Psoas muscle (tissue), 7 donors: ENCODE measurements at regions not wholly inside any gene's neighbourhood (a gene's known extent, or its start where the extent isn't known, plus 50 kb on each side); places are given as distances from the start of the nearest gene placed in this dataset.

ENCODE experiments used
- ATAC-seq, 4 donors: fragments of 200-7000 bp; cut with Tn5 transposase; one replicate each; pipeline ENCODE4 v1.9.1; 2020; ENCODE audit warnings: moderate library complexity in 3 of 4, mild to moderate bottlenecking in 2 of 4
- DNase-seq, 2 donors: peaks; one replicate each; pipeline ENCODE4 v3.0.0-alpha.2; 2020
- H3K27ac ChIP-seq: fragments of 200-600 bp; one replicate; pipeline ENCODE4 v1.8.0; 2022
- H3K27me3 ChIP-seq, 3 donors: fragments of 200-600 bp in 1 of 3; one replicate each; pipeline versions ENCODE4 v1.6.1 to v1.8.0; 2013 to 2022; ENCODE audit warnings: low read length in 2 of 3, mild to moderate bottlenecking in 2 of 3, moderate library complexity in 1 of 3; ENCODE audit not compliant: insufficient read depth in 3 of 3
- H3K36me3 ChIP-seq, 2 donors: fragments of 200-600 bp in 1 of 2; one replicate each; pipeline versions ENCODE4 v1.6.1 to v1.8.0; 2013 to 2022; ENCODE audit warnings: low read depth in 1 of 2, mild to moderate bottlenecking in 1 of 2, moderate library complexity in 1 of 2; ENCODE audit not compliant: insufficient read depth in 1 of 2
- H3K4me1 ChIP-seq: fragments of 200-600 bp; one replicate; pipeline ENCODE4 v1.8.0; 2022
- H3K4me3 ChIP-seq: fragments of 200-600 bp; one replicate; pipeline ENCODE4 v1.8.0; 2022; ENCODE audit warnings: mild to moderate bottlenecking
- H3K9me3 ChIP-seq: fragments of 200-600 bp; one replicate; pipeline ENCODE4 v1.8.0; 2022
- CTCF ChIP-seq: fragments of 200-600 bp; IDR thresholded peaks from one replicate; pipeline ENCODE4 v1.8.0; 2022; ENCODE audit warnings: antibody characterized with exemption
- WGBS, 3 donors: extraction: QIAGEN DNeasy Blood & Tissue Kit; methylation state at CpG; one replicate each; pipeline versions ENCODE4 v1.1.6 to v1.1.7; 2013; 5-methylcytosine and 5-hydroxymethylcytosine counted together
- intact Hi-C, 2 donors: fragments of 100-400 bp; cut with DNase I; formaldehyde crosslinking; loops; one replicate each; pipeline versions ENCODE4 v1.11.0 to v1.14.2; 2022
- donor health status: healthy with polysubstance abuse.
- donor health status: DM: no; HTN: no; CAD: no; lungs with moderate emphysema.
- donor health status: Bipolar disorder and iron deficiency.
- donor health status: healthy.
- donor health status: DM: yes; HTN: yes; CAD: no.
- donor health status: DM: no; HTN: no; CAD: no.
- donor health status: DM: yes; HTN: yes; CAD: no.

DNA sequence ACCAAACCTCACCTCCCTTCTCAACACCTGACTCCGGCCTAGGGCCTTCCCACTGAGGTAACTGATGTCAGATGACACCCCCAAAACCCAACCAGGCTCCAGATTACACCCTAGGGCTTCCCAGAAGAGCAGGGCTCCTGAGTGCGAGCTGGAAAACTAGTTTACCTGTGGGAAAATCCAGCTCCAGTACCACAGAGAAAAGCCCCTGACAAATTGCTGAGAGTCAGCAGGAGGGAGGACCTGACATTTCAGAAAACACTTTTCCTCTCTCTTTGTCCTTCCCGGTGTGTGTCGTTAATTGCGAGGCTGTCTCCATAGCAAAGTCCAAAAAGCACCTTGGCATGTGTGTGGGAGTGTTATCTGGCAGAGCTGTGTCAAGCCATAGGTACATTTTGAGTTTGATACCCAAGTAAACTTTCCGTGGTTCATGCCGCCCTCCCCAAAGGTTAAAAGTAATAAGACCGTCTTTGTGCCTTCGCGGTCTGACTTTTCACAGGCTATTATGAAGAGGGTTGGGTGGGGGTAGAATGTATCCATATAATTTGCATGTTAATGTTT, 79.8 kb upstream of the FNDC3B start:
- WGBS, 3 donors: 86 to 91% (median 86%) methylated on average over 10 of the region's 10 CpGs
- Histone ChIP-seq H3K27me3 (no peaks in the 10 kb centered on the region), H3K4me3 (no peak overlapping the region), H3K36me3 (no peaks in the 10 kb centered on the region), H3K27ac (no peak overlapping the region), H3K9me3 (no peaks in the 10 kb centered on the region), H3K4me1 (no peaks in the 10 kb centered on the region)
- TF ChIP-seq CTCF: no peak
- ATAC-seq: no peak
- no peak for DNase-seq
- intact Hi-C loops: no loop called here

DNA sequence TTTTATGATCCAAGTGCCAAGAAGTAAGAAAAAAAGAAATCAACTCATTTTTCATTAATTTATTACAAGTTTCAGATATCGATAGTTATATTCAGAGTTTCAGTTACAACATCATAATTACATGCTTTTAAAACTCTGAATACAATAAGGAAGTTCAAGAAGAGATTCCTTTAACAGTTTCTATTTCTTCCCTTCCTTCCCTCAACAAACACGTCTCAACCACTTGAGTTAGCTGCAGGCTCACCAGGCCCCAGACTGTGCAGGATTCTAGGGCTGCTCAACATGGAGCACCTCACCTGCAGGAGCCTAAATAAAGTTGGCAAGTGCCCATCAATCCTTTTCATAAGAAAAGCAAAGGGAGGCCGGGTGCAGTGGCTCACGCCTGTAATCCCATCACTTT, 79.2 kb upstream of the FNDC3B start:
- H3K27ac ChIP-seq: no peak overlapping the region
- no peaks in the 10 kb centered on the region for H3K9me3 ChIP-seq
- H3K4me3 ChIP-seq: no peak overlapping the region
- intact Hi-C loops: no loop called here
- H3K36me3 ChIP-seq: no peaks in the 10 kb centered on the region
- TF ChIP-seq CTCF: no peak
- H3K4me1 ChIP-seq: no peaks in the 10 kb centered on the region
- DNase-seq: no peak
- no peaks in the 10 kb centered on the region for H3K27me3 ChIP-seq
- WGBS, 3 donors: 90 to 95% (median 93%) methylated on average over 4 of the region's 4 CpGs
- no peak for ATAC-seq

- no peak for ATAC-seq
- H3K27ac ChIP-seq: no peak overlapping the region
- H3K27me3 ChIP-seq: no peaks in the 10 kb centered on the region
- H3K4me1 ChIP-seq: no peaks in the 10 kb centered on the region
- no peak for TF ChIP-seq CTCF
- no peaks in the 10 kb centered on the region for H3K36me3 ChIP-seq
- 85 to 88% (median 87%) methylated on average over 7 of the region's 7 CpGs for WGBS, 3 donors
- DNase-seq: no peak
- intact Hi-C loops: no loop called here
- no peak overlapping the region for H3K4me3 ChIP-seq
- H3K9me3 ChIP-seq: no peaks in the 10 kb centered on the region
Observed at GRCh38 chr3:171962137-171962720, 77.1 kb upstream of the FNDC3B start.

DNA sequence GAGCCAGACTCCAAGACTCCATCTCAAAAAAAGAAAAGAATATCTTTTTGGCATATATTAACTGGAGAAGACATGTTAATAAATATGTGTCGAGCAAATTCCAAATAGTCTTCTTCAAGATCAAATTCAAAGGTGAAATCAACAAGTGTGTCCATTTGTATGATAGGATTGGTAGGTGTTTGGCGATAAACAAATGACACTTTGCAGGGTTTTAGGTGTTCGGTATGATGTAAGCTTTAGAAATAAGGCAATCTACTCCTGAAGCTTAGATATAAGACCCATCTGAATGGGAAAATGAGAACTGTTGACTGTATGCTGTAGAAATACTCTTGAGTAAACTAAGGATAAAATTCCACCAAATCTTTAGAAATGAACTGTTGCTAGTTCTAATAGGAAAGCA, 75.8 kb upstream of the FNDC3B start:
- H3K27ac ChIP-seq: no peak overlapping the region
- ATAC-seq: no peak
- no peaks in the 10 kb centered on the region for H3K4me1 ChIP-seq
- no peak for DNase-seq
- H3K9me3 ChIP-seq: no peaks in the 10 kb centered on the region
- no peaks in the 10 kb centered on the region for H3K36me3 ChIP-seq
- H3K4me3 ChIP-seq: no peak overlapping the region
- intact Hi-C loops: no loop called here
- H3K27me3 ChIP-seq: no peaks in the 10 kb centered on the region
- no peak for TF ChIP-seq CTCF
- WGBS, 3 donors: 97 to 99% (median 97%) methylated on average over 3 of the region's 3 CpGs
